ENCODE measurements at regions not wholly inside any gene's neighbourhood (a gene's known extent, or its start where the extent isn't known, plus 50 kb on each side); places are given as distances from the start of the nearest gene placed in this dataset.

DNA sequence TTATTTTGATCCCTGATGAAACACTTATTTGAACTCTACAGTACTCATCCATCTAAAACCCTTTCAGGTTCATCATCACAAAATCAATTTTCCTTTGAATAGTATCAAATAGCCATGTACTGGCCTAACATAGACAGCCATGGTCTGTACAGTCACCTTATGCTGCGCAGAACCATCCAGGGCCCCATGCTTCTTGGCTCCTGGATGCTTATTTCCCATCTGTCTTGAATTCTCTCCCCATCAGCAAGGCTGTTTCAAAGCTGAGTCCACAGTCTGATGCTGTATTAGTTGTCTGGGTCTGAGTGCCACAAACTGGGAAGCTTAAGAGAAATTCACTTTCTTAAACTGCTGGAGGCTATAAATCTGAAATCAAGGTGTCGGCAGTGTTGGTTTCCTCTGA, 290.2 kb downstream of the OSR1 start:
- TF ChIP-seq, protein P1, sequence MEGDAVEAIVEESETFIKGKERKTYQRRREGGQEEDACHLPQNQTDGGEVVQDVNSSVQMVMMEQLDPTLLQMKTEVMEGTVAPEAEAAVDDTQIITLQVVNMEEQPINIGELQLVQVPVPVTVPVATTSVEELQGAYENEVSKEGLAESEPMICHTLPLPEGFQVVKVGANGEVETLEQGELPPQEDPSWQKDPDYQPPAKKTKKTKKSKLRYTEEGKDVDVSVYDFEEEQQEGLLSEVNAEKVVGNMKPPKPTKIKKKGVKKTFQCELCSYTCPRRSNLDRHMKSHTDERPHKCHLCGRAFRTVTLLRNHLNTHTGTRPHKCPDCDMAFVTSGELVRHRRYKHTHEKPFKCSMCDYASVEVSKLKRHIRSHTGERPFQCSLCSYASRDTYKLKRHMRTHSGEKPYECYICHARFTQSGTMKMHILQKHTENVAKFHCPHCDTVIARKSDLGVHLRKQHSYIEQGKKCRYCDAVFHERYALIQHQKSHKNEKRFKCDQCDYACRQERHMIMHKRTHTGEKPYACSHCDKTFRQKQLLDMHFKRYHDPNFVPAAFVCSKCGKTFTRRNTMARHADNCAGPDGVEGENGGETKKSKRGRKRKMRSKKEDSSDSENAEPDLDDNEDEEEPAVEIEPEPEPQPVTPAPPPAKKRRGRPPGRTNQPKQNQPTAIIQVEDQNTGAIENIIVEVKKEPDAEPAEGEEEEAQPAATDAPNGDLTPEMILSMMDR (IDR thresholded peaks at IDR 0.05; ENCODE audit: low read depth, low read length) = no peak
- no peak for TF ChIP-seq EZH2phosphoT487 (IDR thresholded peaks at IDR 0.05; ENCODE audit: low read depth)
